Stomach (tissue), 8 donors: ENCODE measurements at regions not wholly inside any gene's neighbourhood (a gene's known extent, or its start where the extent isn't known, plus 50 kb on each side); places are given as distances from the start of the nearest gene placed in this dataset.
"Not testable (repeated sequence)": the region's sequence is repeated elsewhere in the genome, so short reads cannot be mapped to it uniquely, and the experiment has no call there.

ENCODE experiments used
- DNase-seq, 2 donors: peaks; one replicate each; pipeline versions ENCODE4 v3.0.0 to v3.0.0-alpha.2; 2013 to 2019
- H3K27ac ChIP-seq, 5 donors: fragments of 200-600 bp in 4 of 5; sonication (generic) in 4 of 5; one replicate each; pipeline ENCODE4 v1.5.1; 2013 to 2019; ENCODE audit warnings: mild to moderate bottlenecking in 1 of 5, moderate library complexity in 1 of 5
- H3K27me3 ChIP-seq, 3 donors: fragments of 200-600 bp; sonication (generic); one replicate each; pipeline ENCODE4 v1.5.1; 2017 to 2019; ENCODE audit warnings: mixed run types in 1 of 3
- H3K36me3 ChIP-seq, 4 donors: fragments of 200-600 bp; sonication (generic); 1 replicate in 3 of 4; 2 replicates in 1 of 4; pipeline ENCODE4 v1.5.1; 2016 to 2019
- H3K4me1 ChIP-seq, 4 donors: fragments of 200-600 bp; sonication (generic); one replicate each; pipeline ENCODE4 v1.5.1; 2016 to 2019
- H3K4me3 ChIP-seq, 4 donors: fragments of 200-600 bp; sonication (generic) in 3 of 4; one replicate each; pipeline ENCODE4 v1.5.1; 2016 to 2019; ENCODE audit warnings: mild to moderate bottlenecking in 1 of 4
- H3K9me3 ChIP-seq, 4 donors: fragments of 200-600 bp; sonication (generic); one replicate each; pipeline ENCODE4 v1.5.1; 2016 to 2019
- CTCF ChIP-seq, 7 experiments: fragments of 450-650 bp in 4 of 7; fragments of 200-600 bp in 3 of 7; sonication (generic) in 3 of 7; IDR thresholded peaks; one replicate each; pipeline ENCODE4 v1.5.1; 2016 to 2019; ENCODE audit warnings: antibody characterized with exemption in 7 of 7, control low read depth in 2 of 7, mild to moderate bottlenecking in 1 of 7
- EP300 ChIP-seq: sonication (generic); formaldehyde crosslinking; IDR thresholded peaks from one replicate; pipeline ENCODE4 v1.6.1; 2017; ENCODE audit warnings: antibody characterized with exemption
- POLR2A ChIP-seq, 4 donors: fragments of 450-650 bp; IDR thresholded peaks; one replicate each; pipeline ENCODE4 v1.6.1; 2016; ENCODE audit warnings: antibody characterized with exemption in 4 of 4, control low read depth in 2 of 4, mild to moderate bottlenecking in 1 of 4, moderate library complexity in 1 of 4
- POLR2AphosphoS5 ChIP-seq, 3 donors: sonication (generic); formaldehyde crosslinking; IDR thresholded peaks; one replicate each; pipeline ENCODE4 v1.6.1; 2016; ENCODE audit warnings: antibody characterized with exemption in 3 of 3
- WGBS, 5 donors: extraction: QIAGEN DNeasy Blood & Tissue Kit in 3 of 5; methylation state at CpG; one replicate each; pipeline versions ENCODE4 v1.1.5 to v1.1.7; 2013 to 2018; 5-methylcytosine and 5-hydroxymethylcytosine counted together
- intact Hi-C: fragments of 100-400 bp; cut with DNase I; formaldehyde crosslinking; loops from one replicate; pipeline ENCODE4 v1.15.1; 2023; ENCODE audit warnings: low total_unique reads
- donor health status: healthy with polysubstance abuse.
- donor health status: Bipolar disorder and iron deficiency.
- donor health status: healthy.

- Histone ChIP-seq H3K36me3 (no peaks in the 10 kb centered on the region), H3K27me3 (no peaks in the 10 kb centered on the region), H3K4me1 (no peaks in the 10 kb centered on the region), H3K27ac (no peak overlapping the region), H3K4me3 (no peak overlapping the region), H3K9me3 (peaks cover 0 to 25% (median 4%) of the 10 kb centered on the region in 4 donors)
- intact Hi-C loops, result no loop called here
- WGBS, 5 donors, result 39 to 43% (median 43%) methylated on average over 2 of the region's 2 CpGs
- TF ChIP-seq POLR2A (IDR thresholded peaks at IDR 0.05) (no peak), POLR2AphosphoS5 (IDR thresholded peaks at IDR 0.05) (no peak), CTCF (IDR thresholded peaks at IDR 0.05) (no peak), EP300 (no peak)
- DNase-seq, result no peak
These were observed 230.5 kb downstream of the ATPSCKMT start for GRCh38 chr5:10019236-10019635.

- Histone ChIP-seq H3K4me3 (no peak overlapping the region), H3K27me3 (no peaks in the 10 kb centered on the region), H3K27ac (no peak overlapping the region), H3K4me1 (no peaks in the 10 kb centered on the region), H3K36me3 (no peaks in the 10 kb centered on the region), H3K9me3 (peaks cover 0 to 23% (median 4%) of the 10 kb centered on the region in 4 donors)
- 74 to 85% (median 76%) methylated on average over 5 of the region's 5 CpGs for WGBS, 5 donors
- intact Hi-C loops, result no loop called here
- peak in 1 of 2 donors; percentile 31 for DNase-seq
- no peak for TF ChIP-seq POLR2AphosphoS5 (IDR thresholded peaks at IDR 0.05)
- TF ChIP-seq POLR2A (IDR thresholded peaks at IDR 0.05), result no peak
- no peak for TF ChIP-seq CTCF (IDR thresholded peaks at IDR 0.05)
- TF ChIP-seq EP300, result no peak
These were observed 231.3 kb downstream of the ATPSCKMT start for GRCh38 chr5:10018201-10019069.

- no peak for DNase-seq
- Histone ChIP-seq H3K9me3 (peaks cover 0 to 16% (median 4%) of the 10 kb centered on the region in 4 donors), H3K4me3 (no peak overlapping the region), H3K4me1 (no peaks in the 10 kb centered on the region), H3K36me3 (no peaks in the 10 kb centered on the region), H3K27ac (no peak overlapping the region), H3K27me3 (no peaks in the 10 kb centered on the region)
- intact Hi-C loops, result no loop called here
- no peak for TF ChIP-seq EP300
- no peak for TF ChIP-seq CTCF (IDR thresholded peaks at IDR 0.05)
- TF ChIP-seq POLR2A (IDR thresholded peaks at IDR 0.05), result no peak
- no peak for TF ChIP-seq POLR2AphosphoS5 (IDR thresholded peaks at IDR 0.05)
- 67 to 91% (median 69%) methylated on average over 4 of the region's 4 CpGs for WGBS, 5 donors
These were observed 231.9 kb downstream of the ATPSCKMT start for GRCh38 chr5:10017786-10018185.

GRCh38 chr5:10016559-10016958 lies 233.1 kb downstream of the ATPSCKMT start:
- H3K27ac ChIP-seq, H3K27me3 ChIP-seq, intact Hi-C loops, H3K36me3 ChIP-seq, DNase-seq, H3K4me1 ChIP-seq, H3K4me3 ChIP-seq: not testable (repeated sequence)
- H3K9me3 ChIP-seq, result peaks cover 0 to 16% (median 4%) of the 10 kb centered on the region in 4 donors
- WGBS, 5 donors, result 49 to 74% (median 56%) methylated on average over 3 to 8 of the region's 8 CpGs

- H3K9me3 ChIP-seq, H3K27ac ChIP-seq, H3K36me3 ChIP-seq, H3K4me3 ChIP-seq, H3K27me3 ChIP-seq, intact Hi-C loops, H3K4me1 ChIP-seq, DNase-seq: not testable (repeated sequence)
- WGBS, 5 donors, result 40 to 87% (median 45%) methylated on average over 3 of the region's 3 CpGs
These were observed 234.0 kb downstream of the ATPSCKMT start for GRCh38 chr5:10015681-10016080.
